Neural progenitor cell (in vitro differentiated cells): ENCODE measurements at regions not wholly inside any gene's neighbourhood (a gene's known extent, or its start where the extent isn't known, plus 50 kb on each side); places are given as distances from the start of the nearest gene placed in this dataset.

Source experiments
- DNase-seq: peaks from one replicate; pipeline ENCODE4 v3.0.0-alpha.2; 2016; ENCODE audit warnings: low spot score
- H2AFZ ChIP-seq: fragments of 200-600 bp; sonication (generic); replicated peaks from 2 replicates; pipeline ENCODE4 v1.6.1; 2016; ENCODE audit warnings: antibody characterized with exemption
- H3F3A ChIP-seq: fragments of 200-600 bp; sonication (generic); 2 replicates; pipeline ENCODE4 v1.6.1; 2016; ENCODE audit warnings: antibody characterized with exemption, low read depth
- H3K27ac ChIP-seq: fragments of 200-600 bp; sonication (generic); 2 replicates; pipeline ENCODE4 v1.5.1; 2016; ENCODE audit warnings: mild to moderate bottlenecking
- H3K27me3 ChIP-seq: fragments of 200-600 bp; sonication (generic); 2 replicates; pipeline ENCODE4 v1.6.1; 2016; ENCODE audit warnings: mild to moderate bottlenecking, moderate library complexity
- H3K36me3 ChIP-seq: fragments of 200-600 bp; sonication (generic); 2 replicates; pipeline ENCODE4 v1.5.1; 2016
- H3K4me1 ChIP-seq: fragments of 200-600 bp; sonication (generic); 2 replicates; pipeline ENCODE4 v1.6.1; 2016; ENCODE audit warnings: mixed run types
- H3K4me2 ChIP-seq: fragments of 200-600 bp; sonication (generic); 2 replicates; pipeline ENCODE4 v1.6.1; 2016
- H3K4me3 ChIP-seq: fragments of 200-600 bp; sonication (generic); 2 replicates; pipeline ENCODE4 v1.5.1; 2016
- H3K79me2 ChIP-seq: fragments of 200-600 bp; sonication (generic); 2 replicates; pipeline ENCODE4 v1.6.1; 2016; ENCODE audit warnings: low read depth
- H3K9ac ChIP-seq: fragments of 200-600 bp; sonication (generic); 2 replicates; pipeline ENCODE4 v1.6.1; 2016
- H3K9me3 ChIP-seq: fragments of 200-600 bp; sonication (generic); 2 replicates; pipeline ENCODE4 v1.5.1; 2016; ENCODE audit warnings: low read depth
- H4K20me1 ChIP-seq: fragments of 200-600 bp; sonication (generic); 2 replicates; pipeline ENCODE4 v1.6.1; 2016; ENCODE audit warnings: low read depth
- H3K27ac Mint-ChIP-seq: 3 replicates; pipeline ENCODE4 v1.8.0; 2021; ENCODE audit warnings: mixed read lengths
- H3K27me3 Mint-ChIP-seq: 2 replicates; pipeline ENCODE4 v1.8.0; 2022; ENCODE audit warnings: low read depth, mild to moderate bottlenecking, inconsistent platforms, moderate library complexity, mixed read lengths; ENCODE audit not compliant: insufficient read depth
- H3K36me3 Mint-ChIP-seq: 3 replicates; pipeline ENCODE4 v1.8.0; 2021; ENCODE audit warnings: mixed read lengths
- H3K4me1 Mint-ChIP-seq: 3 replicates; pipeline ENCODE4 v1.8.0; 2021; ENCODE audit warnings: mixed read lengths
- H3K4me3 Mint-ChIP-seq: 3 replicates; pipeline ENCODE4 v1.8.0; 2021; ENCODE audit warnings: mild to moderate bottlenecking, moderate library complexity, mixed read lengths
- H3K9me3 Mint-ChIP-seq: 3 replicates; pipeline ENCODE4 v1.8.0; 2020; ENCODE audit warnings: mixed read lengths
- EZH2 ChIP-seq: fragments of 200-600 bp; sonication (generic); IDR thresholded peaks from 2 replicates; pipeline ENCODE4 v1.6.1; 2017; ENCODE audit warnings: antibody characterized with exemption, mild to moderate bottlenecking, moderate library complexity
- EZH2phosphoT487 ChIP-seq: fragments of 200-600 bp; sonication (generic); IDR thresholded peaks from 2 replicates; pipeline ENCODE4 v1.6.1; 2017; ENCODE audit warnings: antibody characterized with exemption
- TF ChIP-seq, protein P1 (sequence below): fragments of 200-600 bp; sonication (generic); IDR thresholded peaks from 2 replicates; pipeline ENCODE4 v1.5.1; 2017; ENCODE audit warnings: antibody characterized with exemption, mild to moderate bottlenecking

DNA sequence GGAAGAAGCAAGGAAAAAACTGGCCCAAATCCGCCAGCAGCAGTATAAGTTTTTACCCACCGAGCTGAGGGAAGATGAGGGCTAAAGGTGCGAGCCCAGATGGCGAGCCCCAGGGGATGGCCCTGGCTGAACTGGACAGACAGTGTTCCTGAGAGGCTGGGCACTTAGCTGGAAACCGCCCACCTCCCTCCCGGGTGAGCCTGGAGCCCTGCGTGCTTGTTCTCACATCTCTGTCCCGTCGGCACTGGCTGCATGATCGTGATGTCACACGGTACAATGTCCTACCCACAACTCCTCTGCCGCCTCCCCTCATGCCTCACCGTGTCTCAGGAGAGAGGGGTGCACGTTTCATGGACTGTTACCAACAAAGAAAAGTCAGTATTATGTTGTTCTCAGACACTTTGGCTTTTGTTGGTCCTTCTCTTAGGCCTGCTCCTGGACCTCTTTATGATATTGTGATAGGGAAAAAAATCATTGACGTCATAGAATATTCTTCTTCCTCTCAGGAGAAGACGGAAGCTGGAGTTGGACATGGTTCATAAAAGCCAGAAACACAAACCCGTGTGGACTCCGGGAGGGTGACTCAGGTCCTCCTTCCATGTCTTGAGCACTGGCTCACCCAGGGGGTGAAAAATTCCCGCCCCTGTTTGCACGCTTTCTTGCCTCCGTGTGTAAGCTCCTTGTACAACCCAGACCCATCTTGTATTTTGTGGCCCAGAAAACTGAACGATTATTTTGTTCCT, 201.8 kb upstream of the TPM1 start:
- peaks cover 28% of the 10 kb centered on the region for H3K4me1 Mint-ChIP-seq
- Histone ChIP-seq H3K9ac (no peak overlapping the region), H2AFZ (no peak overlapping the region), H3F3A (no peaks in the 10 kb centered on the region), H4K20me1 (no peaks in the 10 kb centered on the region), H3K36me3 (no peaks in the 10 kb centered on the region), H3K27ac (no peak overlapping the region), H3K79me2 (no peaks in the 10 kb centered on the region), H3K9me3 (no peaks in the 10 kb centered on the region), H3K4me3 (no peak overlapping the region), H3K27me3 (no peaks in the 10 kb centered on the region), H3K4me2 (no peak overlapping the region), H3K4me1 (peaks cover 4% of the 10 kb centered on the region)
- no peak overlapping the region for H3K27ac Mint-ChIP-seq
- TF ChIP-seq EZH2 (no peak), EZH2phosphoT487 (no peak)
- TF ChIP-seq, protein P1, sequence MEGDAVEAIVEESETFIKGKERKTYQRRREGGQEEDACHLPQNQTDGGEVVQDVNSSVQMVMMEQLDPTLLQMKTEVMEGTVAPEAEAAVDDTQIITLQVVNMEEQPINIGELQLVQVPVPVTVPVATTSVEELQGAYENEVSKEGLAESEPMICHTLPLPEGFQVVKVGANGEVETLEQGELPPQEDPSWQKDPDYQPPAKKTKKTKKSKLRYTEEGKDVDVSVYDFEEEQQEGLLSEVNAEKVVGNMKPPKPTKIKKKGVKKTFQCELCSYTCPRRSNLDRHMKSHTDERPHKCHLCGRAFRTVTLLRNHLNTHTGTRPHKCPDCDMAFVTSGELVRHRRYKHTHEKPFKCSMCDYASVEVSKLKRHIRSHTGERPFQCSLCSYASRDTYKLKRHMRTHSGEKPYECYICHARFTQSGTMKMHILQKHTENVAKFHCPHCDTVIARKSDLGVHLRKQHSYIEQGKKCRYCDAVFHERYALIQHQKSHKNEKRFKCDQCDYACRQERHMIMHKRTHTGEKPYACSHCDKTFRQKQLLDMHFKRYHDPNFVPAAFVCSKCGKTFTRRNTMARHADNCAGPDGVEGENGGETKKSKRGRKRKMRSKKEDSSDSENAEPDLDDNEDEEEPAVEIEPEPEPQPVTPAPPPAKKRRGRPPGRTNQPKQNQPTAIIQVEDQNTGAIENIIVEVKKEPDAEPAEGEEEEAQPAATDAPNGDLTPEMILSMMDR, result no peak
- peaks cover 4% of the 10 kb centered on the region for H3K9me3 Mint-ChIP-seq
- no peak for DNase-seq
- H3K36me3 Mint-ChIP-seq, result peaks cover 29% of the 10 kb centered on the region
- H3K27me3 Mint-ChIP-seq, result peaks cover 12% of the 10 kb centered on the region
- H3K4me3 Mint-ChIP-seq, result no peak overlapping the region

DNA sequence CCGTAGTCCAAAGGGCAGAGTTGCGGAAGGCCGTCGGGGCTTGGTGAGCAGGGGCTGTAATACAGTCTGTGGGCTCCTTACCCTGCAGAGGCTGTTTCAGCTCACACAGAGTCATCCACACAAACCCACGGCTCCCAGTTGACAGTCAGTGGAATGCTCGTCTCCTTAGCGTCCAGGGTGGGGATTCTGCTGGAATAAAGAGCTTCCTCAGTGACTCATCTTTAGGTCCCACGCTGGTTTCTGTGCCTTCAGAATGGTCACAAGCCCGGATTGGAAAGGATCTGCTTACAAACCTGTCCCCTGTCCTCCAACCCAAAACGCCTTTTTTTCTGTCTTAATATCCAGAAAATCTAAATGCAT, 201.3 kb upstream of the TPM1 start:
- H3K79me2 ChIP-seq, result no peaks in the 10 kb centered on the region
- DNase-seq, result no peak
- no peak overlapping the region for H3K9ac ChIP-seq
- H3K4me1 ChIP-seq, result peaks cover 8% of the 10 kb centered on the region
- no peak overlapping the region for H3K4me3 ChIP-seq
- no peaks in the 10 kb centered on the region for H3K36me3 ChIP-seq
- no peaks in the 10 kb centered on the region for H3K9me3 ChIP-seq
- H3K27me3 ChIP-seq, result no peaks in the 10 kb centered on the region
- no peak overlapping the region for H3K4me2 ChIP-seq
- TF ChIP-seq, protein P1, result no peak
- TF ChIP-seq EZH2 (no peak), EZH2phosphoT487 (no peak)
- no peak overlapping the region for H2AFZ ChIP-seq
- H3K27ac Mint-ChIP-seq, result no peak overlapping the region
- H3K27me3 Mint-ChIP-seq, result peaks cover 12% of the 10 kb centered on the region
- no peak overlapping the region for H3K27ac ChIP-seq
- H3K9me3 Mint-ChIP-seq, result peaks cover 6% of the 10 kb centered on the region
- H3K4me1 Mint-ChIP-seq, result peaks cover 33% of the 10 kb centered on the region
- peaks cover 26% of the 10 kb centered on the region for H3K36me3 Mint-ChIP-seq
- H3K4me3 Mint-ChIP-seq, result no peak overlapping the region
- no peaks in the 10 kb centered on the region for H4K20me1 ChIP-seq
- no peaks in the 10 kb centered on the region for H3F3A ChIP-seq

DNA sequence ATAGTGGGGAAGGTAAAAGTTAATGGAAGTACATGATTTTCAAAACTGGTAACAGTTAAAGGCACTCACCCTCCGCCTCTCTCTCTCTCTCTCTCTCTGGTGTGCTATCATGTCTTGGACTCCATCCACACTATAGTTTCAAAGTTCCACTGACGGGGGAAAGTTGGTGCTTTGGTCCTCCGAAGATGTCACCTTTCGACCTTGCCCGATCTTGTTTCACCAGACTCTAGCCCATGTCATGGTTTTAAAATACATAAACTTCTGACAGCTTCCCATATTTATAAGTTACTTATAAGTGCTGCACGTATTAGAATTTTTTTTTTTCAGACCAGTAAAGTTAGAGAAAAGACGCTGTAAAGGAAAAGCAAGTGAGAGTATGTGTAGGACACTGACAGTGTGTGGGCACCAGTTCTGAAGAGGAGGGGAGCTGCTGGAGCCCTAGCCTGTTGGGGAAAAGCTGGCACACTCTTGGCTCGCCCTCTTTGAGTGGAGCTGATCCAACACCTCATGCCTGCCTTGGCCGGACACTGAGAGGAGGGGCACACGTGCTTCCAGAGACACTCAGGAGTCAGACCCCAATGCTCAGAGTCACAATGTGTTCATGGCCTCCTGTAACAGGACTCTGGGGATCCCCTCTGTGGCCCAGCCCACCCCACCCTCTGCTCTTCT, 200.5 kb upstream of the TPM1 start:
- no peak for DNase-seq
- Histone ChIP-seq H3K9me3 (no peaks in the 10 kb centered on the region), H3K4me1 (peaks cover 8% of the 10 kb centered on the region), H3K27me3 (no peaks in the 10 kb centered on the region), H3K4me2 (no peak overlapping the region), H2AFZ (no peak overlapping the region), H3K9ac (no peak overlapping the region), H3K27ac (no peak overlapping the region), H3K79me2 (no peaks in the 10 kb centered on the region), H4K20me1 (no peaks in the 10 kb centered on the region), H3K36me3 (no peaks in the 10 kb centered on the region), H3F3A (no peaks in the 10 kb centered on the region), H3K4me3 (no peak overlapping the region)
- Mint-ChIP-seq H3K27me3 (peaks cover 12% of the 10 kb centered on the region), H3K27ac (no peak overlapping the region), H3K4me3 (no peak overlapping the region), H3K9me3 (peaks cover 6% of the 10 kb centered on the region), H3K4me1 (peaks cover 41% of the 10 kb centered on the region), H3K36me3 (peaks cover 24% of the 10 kb centered on the region)
- TF ChIP-seq, protein P1, result no peak
- TF ChIP-seq EZH2 (no peak), EZH2phosphoT487 (no peak)
